Natural killer cell (primary cell): ENCODE measurements at regions not wholly inside any gene's neighbourhood (a gene's known extent, or its start where the extent isn't known, plus 50 kb on each side); places are given as distances from the start of the nearest gene placed in this dataset.

Experiments used
- ATAC-seq, 3 donors: fragments of 150-1000 bp in 2 of 3; fragments of 200-7000 bp in 1 of 3; cut with Tn5 transposase; 1 replicate in 1 of 3; 2 replicates in 2 of 3; pipeline ENCODE4 v1.10.0; 2021; ENCODE audit warnings: mild to moderate bottlenecking in 2 of 3, moderate library complexity in 2 of 3
- DNase-seq, 2 donors: peaks; one replicate each; pipeline versions ENCODE4 v3.0.0 to v3.0.0-alpha.2; 2013 to 2021; ENCODE audit warnings: mixed read lengths in 1 of 2
- H3K27ac ChIP-seq: one replicate; pipeline ENCODE4 v1.5.1; 2013; ENCODE audit warnings: mild to moderate bottlenecking, low read length
- H3K27me3 ChIP-seq: one replicate; pipeline ENCODE4 v1.6.1; 2013; ENCODE audit warnings: low read length; ENCODE audit not compliant: control insufficient read depth, insufficient read depth
- H3K36me3 ChIP-seq: one replicate; pipeline ENCODE4 v1.6.1; 2013; ENCODE audit warnings: low read length; ENCODE audit not compliant: control insufficient read depth, insufficient read depth
- H3K4me1 ChIP-seq: one replicate; pipeline ENCODE4 v1.6.1; 2013; ENCODE audit warnings: low read length; ENCODE audit not compliant: control insufficient read depth, insufficient read depth
- H3K4me3 ChIP-seq: one replicate; pipeline ENCODE4 v1.5.1; 2013; ENCODE audit warnings: low read length
- H3K9me3 ChIP-seq: one replicate; pipeline ENCODE4 v1.6.1; 2013; ENCODE audit warnings: low read length; ENCODE audit not compliant: control insufficient read depth, insufficient read depth
- H3K27ac Mint-ChIP-seq, 2 donors: one replicate each; pipeline ENCODE4 v1.8.0; 2022; ENCODE audit warnings: mild to moderate bottlenecking in 2 of 2, mixed read lengths in 2 of 2, moderate library complexity in 1 of 2
- H3K27me3 Mint-ChIP-seq, 2 donors: one replicate each; pipeline ENCODE4 v1.8.0; 2022; ENCODE audit warnings: low read depth in 2 of 2, mixed read lengths in 2 of 2
- H3K36me3 Mint-ChIP-seq: one replicate; pipeline ENCODE4 v1.8.0; 2022; ENCODE audit warnings: mixed read lengths
- H3K4me1 Mint-ChIP-seq, 2 donors: one replicate each; pipeline ENCODE4 v1.8.0; 2022; ENCODE audit warnings: mixed read lengths in 2 of 2
- H3K4me3 Mint-ChIP-seq: one replicate; pipeline ENCODE4 v1.8.0; 2022; ENCODE audit warnings: mild to moderate bottlenecking, moderate library complexity, mixed read lengths
- H3K9me3 Mint-ChIP-seq, 2 donors: one replicate each; pipeline ENCODE4 v1.8.0; 2022; ENCODE audit warnings: mixed read lengths in 2 of 2
- CTCF ChIP-seq: fragments of 200-600 bp; IDR thresholded peaks from one replicate; pipeline ENCODE4 v1.8.0; 2022; ENCODE audit warnings: antibody characterized with exemption
- WGBS: methylation state at CpG from one replicate; pipeline ENCODE4 v1.1.7; 2013; ENCODE audit warnings: missing lambda C conversion rate; ENCODE audit not compliant: insufficient coverage; 5-methylcytosine and 5-hydroxymethylcytosine counted together
- intact Hi-C: fragments of 100-400 bp; cut with micrococcal nuclease; formaldehyde crosslinking; loops from one replicate; pipeline ENCODE4 v1.14.2; 2022

- Mint-ChIP-seq H3K36me3 (no peaks in the 10 kb centered on the region), H3K27ac (no peak overlapping the region), H3K9me3 (no peaks in the 10 kb centered on the region), H3K27me3 (peaks cover 14 to 20% of the 10 kb centered on the region in 2 donors), H3K4me3 (no peak overlapping the region), H3K4me1 (no peaks in the 10 kb centered on the region)
- Histone ChIP-seq H3K4me3 (no peak overlapping the region), H3K27me3 (no peaks in the 10 kb centered on the region), H3K36me3 (no peaks in the 10 kb centered on the region), H3K4me1 (no peaks in the 10 kb centered on the region), H3K27ac (no peak overlapping the region), H3K9me3 (no peaks in the 10 kb centered on the region)
- DNase-seq (no peak), ATAC-seq (no peak)
- WGBS, result 83% methylated on average over 11 of the region's 11 CpGs
- no peak for TF ChIP-seq CTCF
- intact Hi-C loops, result no loop called here
Measured at GRCh38 chr15:93311620-93312019, 222.6 kb upstream of the RGMA start.

GRCh38 chr15:93308026-93308690, 219.1 kb upstream of the RGMA start:
- Mint-ChIP-seq H3K27me3 (peaks cover 13 to 21% of the 10 kb centered on the region in 2 donors), H3K9me3 (no peaks in the 10 kb centered on the region), H3K4me3 (no peak overlapping the region), H3K27ac (no peak overlapping the region), H3K36me3 (no peaks in the 10 kb centered on the region), H3K4me1 (no peaks in the 10 kb centered on the region)
- WGBS, result 92% methylated on average over 16 of the region's 16 CpGs
- no peak for ATAC-seq
- Histone ChIP-seq H3K36me3 (no peaks in the 10 kb centered on the region), H3K4me1 (no peaks in the 10 kb centered on the region), H3K27me3 (no peaks in the 10 kb centered on the region), H3K27ac (no peak overlapping the region), H3K4me3 (no peak overlapping the region), H3K9me3 (no peaks in the 10 kb centered on the region)
- DNase-seq, result no peak
- intact Hi-C loops, result no loop called here
- no peak for TF ChIP-seq CTCF

- H3K4me3 ChIP-seq, result no peak overlapping the region
- no peak overlapping the region for H3K4me3 Mint-ChIP-seq
- DNase-seq (no peak), ATAC-seq (no peak)
- H3K27me3 Mint-ChIP-seq, result peaks cover 17 to 26% of the 10 kb centered on the region in 2 donors
- no peaks in the 10 kb centered on the region for H3K36me3 ChIP-seq
- H3K27me3 ChIP-seq, result no peaks in the 10 kb centered on the region
- no peaks in the 10 kb centered on the region for H3K4me1 Mint-ChIP-seq
- H3K36me3 Mint-ChIP-seq, result no peaks in the 10 kb centered on the region
- no peaks in the 10 kb centered on the region for H3K9me3 Mint-ChIP-seq
- TF ChIP-seq CTCF, result no peak
- intact Hi-C loops, result no loop called here
- no peak overlapping the region for H3K27ac Mint-ChIP-seq
- no peaks in the 10 kb centered on the region for H3K4me1 ChIP-seq
- H3K27ac ChIP-seq, result no peak overlapping the region
- no peaks in the 10 kb centered on the region for H3K9me3 ChIP-seq
- 88% methylated on average over 14 of the region's 14 CpGs for WGBS
Measured at GRCh38 chr15:93307513-93307912, 218.5 kb upstream of the RGMA start.

GRCh38 chr15:93305306-93305705, 216.3 kb upstream of the RGMA start:
- Mint-ChIP-seq H3K4me3 (no peak overlapping the region), H3K27ac (no peak overlapping the region), H3K9me3 (no peaks in the 10 kb centered on the region), H3K4me1 (no peaks in the 10 kb centered on the region), H3K36me3 (no peaks in the 10 kb centered on the region), H3K27me3 (peaks cover 20 to 38% of the 10 kb centered on the region in 2 donors)
- ATAC-seq (no peak), DNase-seq (no peak)
- no peaks in the 10 kb centered on the region for H3K27me3 ChIP-seq
- WGBS, result 42% methylated on average over 2 of the region's 2 CpGs
- intact Hi-C loops, result no loop called here
- no peak for TF ChIP-seq CTCF
- H3K4me3 ChIP-seq, result no peak overlapping the region
- no peaks in the 10 kb centered on the region for H3K4me1 ChIP-seq
- H3K9me3 ChIP-seq, result no peaks in the 10 kb centered on the region
- no peak overlapping the region for H3K27ac ChIP-seq
- no peaks in the 10 kb centered on the region for H3K36me3 ChIP-seq
